GM23338 (cell line): ENCODE measurements at regions not wholly inside any gene's neighbourhood (a gene's known extent, or its start where the extent isn't known, plus 50 kb on each side); places are given as distances from the start of the nearest gene placed in this dataset.

Experiments used
- ATAC-seq: fragments of 200-7000 bp; cut with Tn5 transposase; 3 replicates; pipeline ENCODE4 v1.9.1; 2020
- DNase-seq: peaks from one replicate; pipeline ENCODE4 v3.0.0-alpha.2; 2015; ENCODE audit warnings: low spot score
- H2AFZ ChIP-seq: fragments of 200-600 bp; sonication (generic); 2 replicates; pipeline ENCODE4 v1.8.0; 2016; ENCODE audit warnings: antibody characterized with exemption, mild to moderate bottlenecking, moderate library complexity
- H3F3A ChIP-seq: fragments of 200-600 bp; sonication (generic); replicated peaks from 2 replicates; pipeline ENCODE4 v1.8.0; 2017; ENCODE audit warnings: antibody characterized with exemption, mixed run types, low read depth
- H3K27ac ChIP-seq: fragments of 200-600 bp; sonication (generic); 2 replicates; pipeline ENCODE4 v1.6.1; 2016; ENCODE audit warnings: low read depth
- H3K27me3 ChIP-seq: fragments of 200-600 bp; sonication (generic); 2 replicates; pipeline ENCODE4 v1.8.0; 2016; ENCODE audit warnings: mild to moderate bottlenecking, mixed run types, moderate library complexity; ENCODE audit not compliant: insufficient read depth
- H3K36me3 ChIP-seq: fragments of 200-600 bp; sonication (generic); 2 replicates; pipeline ENCODE4 v1.8.0; 2016; ENCODE audit warnings: mild to moderate bottlenecking; ENCODE audit not compliant: insufficient read depth
- H3K4me1 ChIP-seq: fragments of 200-600 bp; sonication (generic); 2 replicates; pipeline ENCODE4 v1.8.0; 2016; ENCODE audit warnings: mild to moderate bottlenecking, moderate library complexity; ENCODE audit not compliant: insufficient read depth
- H3K4me2 ChIP-seq: fragments of 200-600 bp; sonication (generic); 2 replicates; pipeline ENCODE4 v1.7.1; 2017; ENCODE audit warnings: mixed run types
- H3K4me3 ChIP-seq: fragments of 200-600 bp; sonication (generic); 2 replicates; pipeline ENCODE4 v1.6.1; 2016; ENCODE audit warnings: mixed run types
- H3K79me2 ChIP-seq: fragments of 200-600 bp; sonication (generic); replicated peaks from 2 replicates; pipeline ENCODE4 v1.8.0; 2017; ENCODE audit warnings: mild to moderate bottlenecking; ENCODE audit not compliant: insufficient read depth
- H3K9me2 ChIP-seq: fragments of 200-600 bp; sonication (generic); 2 replicates; pipeline ENCODE4 v1.8.0; 2017; ENCODE audit not compliant: insufficient read depth
- H4K20me1 ChIP-seq: fragments of 200-600 bp; sonication (generic); replicated peaks from 2 replicates; pipeline ENCODE4 v1.8.0; 2017; ENCODE audit warnings: mild to moderate bottlenecking; ENCODE audit not compliant: insufficient read depth
- H3K27ac Mint-ChIP-seq: 2 replicates; pipeline ENCODE4 v1.8.0; 2020; ENCODE audit warnings: inconsistent platforms, mild to moderate bottlenecking, moderate library complexity, mixed read lengths
- H3K27me3 Mint-ChIP-seq: 3 replicates; pipeline ENCODE4 v1.8.0; 2022; ENCODE audit warnings: low read depth, mild to moderate bottlenecking, moderate library complexity, mixed read lengths, inconsistent platforms; ENCODE audit not compliant: insufficient read depth, poor library complexity
- H3K36me3 Mint-ChIP-seq: 3 replicates; pipeline ENCODE4 v1.8.0; 2021; ENCODE audit warnings: low read depth, mild to moderate bottlenecking, inconsistent platforms, moderate library complexity, mixed read lengths
- H3K4me1 Mint-ChIP-seq: 3 replicates; pipeline ENCODE4 v1.8.0; 2020; ENCODE audit warnings: mild to moderate bottlenecking, inconsistent platforms, mixed read lengths
- H3K4me3 Mint-ChIP-seq: 3 replicates; pipeline ENCODE4 v1.8.0; 2021; ENCODE audit warnings: moderate library complexity, mild to moderate bottlenecking, inconsistent platforms, mixed read lengths
- H3K9me3 Mint-ChIP-seq: 3 replicates; pipeline ENCODE4 v1.8.0; 2020; ENCODE audit warnings: moderate library complexity, mild to moderate bottlenecking, inconsistent platforms, mixed read lengths
- CREB1 ChIP-seq: fragments of 250-450 bp; sonication (Bioruptor Pico); IDR thresholded peaks from 2 replicates; pipeline ENCODE4 v1.5.0; 2020; ENCODE audit warnings: low read depth, mild to moderate bottlenecking, moderate library complexity
- EZH2 ChIP-seq: fragments of 200-600 bp; sonication (generic); IDR thresholded peaks from one replicate; pipeline ENCODE4 v1.8.0; 2017; ENCODE audit warnings: antibody characterized with exemption, mild to moderate bottlenecking, low read depth; ENCODE audit not compliant: unreplicated experiment
- EZH2phosphoT487 ChIP-seq: fragments of 200-600 bp; sonication (generic); IDR thresholded peaks from one replicate; pipeline ENCODE4 v1.8.1; 2018; ENCODE audit warnings: antibody characterized with exemption; ENCODE audit not compliant: unreplicated experiment
- JUNB ChIP-seq: IDR thresholded peaks from one replicate; pipeline ENCODE4 v1.6.1; 2016; ENCODE audit warnings: antibody characterized with exemption; ENCODE audit not compliant: unreplicated experiment
- NANOG ChIP-seq: IDR thresholded peaks from 2 replicates; pipeline ENCODE4 v1.6.1; 2016; ENCODE audit warnings: antibody characterized with exemption, borderline replicate concordance
- POLR2AphosphoS5 ChIP-seq: IDR thresholded peaks from 2 replicates; pipeline ENCODE4 v1.6.1; 2016; ENCODE audit warnings: antibody characterized with exemption, low read depth
- REST ChIP-seq: IDR thresholded peaks from one replicate; pipeline ENCODE4 v1.6.1; 2018; ENCODE audit warnings: antibody characterized with exemption; ENCODE audit not compliant: unreplicated experiment
- STAT1 ChIP-seq: IDR thresholded peaks from one replicate; pipeline ENCODE4 v1.6.1; 2016; ENCODE audit warnings: antibody characterized with exemption; ENCODE audit not compliant: unreplicated experiment
- ZNF114 ChIP-seq: fragments of 250-450 bp; sonication (Bioruptor Pico); IDR thresholded peaks from 2 replicates; pipeline ENCODE4 v1.5.0; 2020; ENCODE audit warnings: mild to moderate bottlenecking, moderate library complexity
- ZNF331 ChIP-seq: fragments of 250-450 bp; sonication (Bioruptor Pico); IDR thresholded peaks from 2 replicates; pipeline ENCODE4 v1.5.0; 2020; ENCODE audit warnings: low read depth, mild to moderate bottlenecking, moderate library complexity
- TF ChIP-seq, protein P1 (sequence below): fragments of 250-450 bp; sonication (Bioruptor Pico); IDR thresholded peaks from 2 replicates; pipeline ENCODE4 v1.5.0; 2020; ENCODE audit warnings: mild to moderate bottlenecking, moderate library complexity
- TF ChIP-seq, protein P2 (sequence below), 2 experiments: fragments of 200-600 bp in 1 of 2; sonication (generic) in 1 of 2; conservative IDR thresholded peaks; 2 replicates each; pipeline versions ENCODE4 v1.5.1 to v1.6.1; 2016 to 2017; ENCODE audit warnings: antibody characterized with exemption in 2 of 2, low read depth in 2 of 2, mild to moderate bottlenecking in 2 of 2, moderate library complexity in 1 of 2
- TF ChIP-seq, protein P3 (sequence below): IDR thresholded peaks from 2 replicates; pipeline ENCODE4 v1.6.1; 2016; ENCODE audit warnings: antibody characterized with exemption

DNA sequence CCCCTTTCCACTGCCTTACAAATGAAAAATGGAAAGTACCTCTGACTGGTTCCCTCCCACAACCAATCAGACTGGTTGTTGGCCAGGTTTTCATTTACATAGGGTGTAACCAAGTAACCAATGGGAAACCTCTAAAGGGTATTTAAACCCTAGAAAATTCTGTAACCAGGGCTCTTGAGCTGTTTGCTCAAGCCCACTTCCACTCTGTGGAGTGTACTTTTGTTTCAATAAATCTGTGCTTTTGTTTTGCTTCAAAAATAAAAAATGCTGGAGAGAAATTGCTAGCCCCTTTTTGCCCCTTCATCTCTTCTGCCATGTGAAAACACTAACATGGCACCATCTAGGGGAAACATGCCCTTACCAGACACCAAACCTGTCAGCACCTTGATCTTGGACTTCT is 129.5 kb downstream of the AHR start:
- H3K4me1 ChIP-seq = 0 out of 2 replicates have a peak, but pooled peaks cover 7% of the 10 kb centered on the region
- H3K4me3 Mint-ChIP-seq = no peak overlapping the region
- no peaks in the 10 kb centered on the region for H4K20me1 ChIP-seq
- TF ChIP-seq, protein P1, sequence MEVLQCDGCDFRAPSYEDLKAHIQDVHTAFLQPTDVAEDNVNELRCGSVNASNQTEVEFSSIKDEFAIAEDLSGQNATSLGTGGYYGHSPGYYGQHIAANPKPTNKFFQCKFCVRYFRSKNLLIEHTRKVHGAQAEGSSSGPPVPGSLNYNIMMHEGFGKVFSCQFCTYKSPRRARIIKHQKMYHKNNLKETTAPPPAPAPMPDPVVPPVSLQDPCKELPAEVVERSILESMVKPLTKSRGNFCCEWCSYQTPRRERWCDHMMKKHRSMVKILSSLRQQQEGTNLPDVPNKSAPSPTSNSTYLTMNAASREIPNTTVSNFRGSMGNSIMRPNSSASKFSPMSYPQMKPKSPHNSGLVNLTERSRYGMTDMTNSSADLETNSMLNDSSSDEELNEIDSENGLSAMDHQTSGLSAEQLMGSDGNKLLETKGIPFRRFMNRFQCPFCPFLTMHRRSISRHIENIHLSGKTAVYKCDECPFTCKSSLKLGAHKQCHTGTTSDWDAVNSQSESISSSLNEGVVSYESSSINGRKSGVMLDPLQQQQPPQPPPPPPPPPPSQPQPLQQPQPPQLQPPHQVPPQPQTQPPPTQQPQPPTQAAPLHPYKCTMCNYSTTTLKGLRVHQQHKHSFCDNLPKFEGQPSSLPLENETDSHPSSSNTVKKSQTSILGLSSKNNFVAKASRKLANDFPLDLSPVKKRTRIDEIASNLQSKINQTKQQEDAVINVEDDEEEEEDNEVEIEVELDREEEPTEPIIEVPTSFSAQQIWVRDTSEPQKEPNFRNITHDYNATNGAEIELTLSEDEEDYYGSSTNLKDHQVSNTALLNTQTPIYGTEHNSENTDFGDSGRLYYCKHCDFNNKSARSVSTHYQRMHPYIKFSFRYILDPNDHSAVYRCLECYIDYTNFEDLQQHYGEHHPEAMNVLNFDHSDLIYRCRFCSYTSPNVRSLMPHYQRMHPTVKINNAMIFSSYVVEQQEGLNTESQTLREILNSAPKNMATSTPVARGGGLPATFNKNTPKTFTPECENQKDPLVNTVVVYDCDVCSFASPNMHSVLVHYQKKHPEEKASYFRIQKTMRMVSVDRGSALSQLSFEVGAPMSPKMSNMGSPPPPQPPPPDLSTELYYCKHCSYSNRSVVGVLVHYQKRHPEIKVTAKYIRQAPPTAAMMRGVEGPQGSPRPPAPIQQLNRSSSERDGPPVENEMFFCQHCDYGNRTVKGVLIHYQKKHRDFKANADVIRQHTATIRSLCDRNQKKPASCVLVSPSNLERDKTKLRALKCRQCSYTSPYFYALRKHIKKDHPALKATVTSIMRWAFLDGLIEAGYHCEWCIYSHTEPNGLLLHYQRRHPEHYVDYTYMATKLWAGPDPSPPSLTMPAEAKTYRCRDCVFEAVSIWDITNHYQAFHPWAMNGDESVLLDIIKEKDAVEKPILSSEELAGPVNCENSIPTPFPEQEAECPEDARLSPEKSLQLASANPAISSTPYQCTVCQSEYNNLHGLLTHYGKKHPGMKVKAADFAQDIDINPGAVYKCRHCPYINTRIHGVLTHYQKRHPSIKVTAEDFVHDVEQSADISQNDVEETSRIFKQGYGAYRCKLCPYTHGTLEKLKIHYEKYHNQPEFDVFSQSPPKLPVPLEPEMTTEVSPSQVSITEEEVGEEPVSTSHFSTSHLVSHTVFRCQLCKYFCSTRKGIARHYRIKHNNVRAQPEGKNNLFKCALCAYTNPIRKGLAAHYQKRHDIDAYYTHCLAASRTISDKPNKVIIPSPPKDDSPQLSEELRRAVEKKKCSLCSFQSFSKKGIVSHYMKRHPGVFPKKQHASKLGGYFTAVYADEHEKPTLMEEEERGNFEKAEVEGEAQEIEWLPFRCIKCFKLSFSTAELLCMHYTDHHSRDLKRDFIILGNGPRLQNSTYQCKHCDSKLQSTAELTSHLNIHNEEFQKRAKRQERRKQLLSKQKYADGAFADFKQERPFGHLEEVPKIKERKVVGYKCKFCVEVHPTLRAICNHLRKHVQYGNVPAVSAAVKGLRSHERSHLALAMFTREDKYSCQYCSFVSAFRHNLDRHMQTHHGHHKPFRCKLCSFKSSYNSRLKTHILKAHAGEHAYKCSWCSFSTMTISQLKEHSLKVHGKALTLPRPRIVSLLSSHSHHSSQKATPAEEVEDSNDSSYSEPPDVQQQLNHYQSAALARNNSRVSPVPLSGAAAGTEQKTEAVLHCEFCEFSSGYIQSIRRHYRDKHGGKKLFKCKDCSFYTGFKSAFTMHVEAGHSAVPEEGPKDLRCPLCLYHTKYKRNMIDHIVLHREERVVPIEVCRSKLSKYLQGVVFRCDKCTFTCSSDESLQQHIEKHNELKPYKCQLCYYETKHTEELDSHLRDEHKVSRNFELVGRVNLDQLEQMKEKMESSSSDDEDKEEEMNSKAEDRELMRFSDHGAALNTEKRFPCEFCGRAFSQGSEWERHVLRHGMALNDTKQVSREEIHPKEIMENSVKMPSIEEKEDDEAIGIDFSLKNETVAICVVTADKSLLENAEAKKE (CRISPR knock-in tag) = no peak
- TF ChIP-seq REST = no peak
- TF ChIP-seq EZH2 = no peak
- TF ChIP-seq EZH2phosphoT487 = no peak
- TF ChIP-seq ZNF331 (CRISPR knock-in tag) = no peak
- TF ChIP-seq ZNF114 (CRISPR knock-in tag) = no peak
- no peak for TF ChIP-seq STAT1
- TF ChIP-seq CREB1 (CRISPR knock-in tag) = no peak
- no peak for TF ChIP-seq JUNB
- TF ChIP-seq NANOG = no peak
- TF ChIP-seq, protein P2, sequence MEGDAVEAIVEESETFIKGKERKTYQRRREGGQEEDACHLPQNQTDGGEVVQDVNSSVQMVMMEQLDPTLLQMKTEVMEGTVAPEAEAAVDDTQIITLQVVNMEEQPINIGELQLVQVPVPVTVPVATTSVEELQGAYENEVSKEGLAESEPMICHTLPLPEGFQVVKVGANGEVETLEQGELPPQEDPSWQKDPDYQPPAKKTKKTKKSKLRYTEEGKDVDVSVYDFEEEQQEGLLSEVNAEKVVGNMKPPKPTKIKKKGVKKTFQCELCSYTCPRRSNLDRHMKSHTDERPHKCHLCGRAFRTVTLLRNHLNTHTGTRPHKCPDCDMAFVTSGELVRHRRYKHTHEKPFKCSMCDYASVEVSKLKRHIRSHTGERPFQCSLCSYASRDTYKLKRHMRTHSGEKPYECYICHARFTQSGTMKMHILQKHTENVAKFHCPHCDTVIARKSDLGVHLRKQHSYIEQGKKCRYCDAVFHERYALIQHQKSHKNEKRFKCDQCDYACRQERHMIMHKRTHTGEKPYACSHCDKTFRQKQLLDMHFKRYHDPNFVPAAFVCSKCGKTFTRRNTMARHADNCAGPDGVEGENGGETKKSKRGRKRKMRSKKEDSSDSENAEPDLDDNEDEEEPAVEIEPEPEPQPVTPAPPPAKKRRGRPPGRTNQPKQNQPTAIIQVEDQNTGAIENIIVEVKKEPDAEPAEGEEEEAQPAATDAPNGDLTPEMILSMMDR (conservative IDR thresholded peaks at IDR 0.05; ENCODE audit: low read depth in 2 of 2) = no peak
- TF ChIP-seq POLR2AphosphoS5 = no peak
- TF ChIP-seq, protein P3, sequence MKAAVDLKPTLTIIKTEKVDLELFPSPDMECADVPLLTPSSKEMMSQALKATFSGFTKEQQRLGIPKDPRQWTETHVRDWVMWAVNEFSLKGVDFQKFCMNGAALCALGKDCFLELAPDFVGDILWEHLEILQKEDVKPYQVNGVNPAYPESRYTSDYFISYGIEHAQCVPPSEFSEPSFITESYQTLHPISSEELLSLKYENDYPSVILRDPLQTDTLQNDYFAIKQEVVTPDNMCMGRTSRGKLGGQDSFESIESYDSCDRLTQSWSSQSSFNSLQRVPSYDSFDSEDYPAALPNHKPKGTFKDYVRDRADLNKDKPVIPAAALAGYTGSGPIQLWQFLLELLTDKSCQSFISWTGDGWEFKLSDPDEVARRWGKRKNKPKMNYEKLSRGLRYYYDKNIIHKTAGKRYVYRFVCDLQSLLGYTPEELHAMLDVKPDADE = no peak
- DNase-seq (no peak), ATAC-seq (no peak)
- H3F3A ChIP-seq = no peaks in the 10 kb centered on the region
- H3K4me3 ChIP-seq = no peak overlapping the region
- H3K27ac ChIP-seq = no peak overlapping the region
- H3K27me3 Mint-ChIP-seq = no peaks in the 10 kb centered on the region
- no peaks in the 10 kb centered on the region for H3K79me2 ChIP-seq
- H3K36me3 ChIP-seq = no peaks in the 10 kb centered on the region
- peaks cover 7% of the 10 kb centered on the region; the same call in 2 of the 3 replicates for H3K4me1 Mint-ChIP-seq
- no peak overlapping the region for H2AFZ ChIP-seq
- no peak overlapping the region for H3K4me2 ChIP-seq
- no peaks in the 10 kb centered on the region for H3K27me3 ChIP-seq
- no peaks in the 10 kb centered on the region for H3K9me2 ChIP-seq
- H3K27ac Mint-ChIP-seq = no peak overlapping the region; the same call in 1 of the 2 replicates
- H3K9me3 Mint-ChIP-seq = peaks cover 30% of the 10 kb centered on the region
- peaks cover 18% of the 10 kb centered on the region for H3K36me3 Mint-ChIP-seq
